ENCODE measurements at regions not wholly inside any gene's neighbourhood (a gene's known extent, or its start where the extent isn't known, plus 50 kb on each side); places are given as distances from the start of the nearest gene placed in this dataset.

DNA sequence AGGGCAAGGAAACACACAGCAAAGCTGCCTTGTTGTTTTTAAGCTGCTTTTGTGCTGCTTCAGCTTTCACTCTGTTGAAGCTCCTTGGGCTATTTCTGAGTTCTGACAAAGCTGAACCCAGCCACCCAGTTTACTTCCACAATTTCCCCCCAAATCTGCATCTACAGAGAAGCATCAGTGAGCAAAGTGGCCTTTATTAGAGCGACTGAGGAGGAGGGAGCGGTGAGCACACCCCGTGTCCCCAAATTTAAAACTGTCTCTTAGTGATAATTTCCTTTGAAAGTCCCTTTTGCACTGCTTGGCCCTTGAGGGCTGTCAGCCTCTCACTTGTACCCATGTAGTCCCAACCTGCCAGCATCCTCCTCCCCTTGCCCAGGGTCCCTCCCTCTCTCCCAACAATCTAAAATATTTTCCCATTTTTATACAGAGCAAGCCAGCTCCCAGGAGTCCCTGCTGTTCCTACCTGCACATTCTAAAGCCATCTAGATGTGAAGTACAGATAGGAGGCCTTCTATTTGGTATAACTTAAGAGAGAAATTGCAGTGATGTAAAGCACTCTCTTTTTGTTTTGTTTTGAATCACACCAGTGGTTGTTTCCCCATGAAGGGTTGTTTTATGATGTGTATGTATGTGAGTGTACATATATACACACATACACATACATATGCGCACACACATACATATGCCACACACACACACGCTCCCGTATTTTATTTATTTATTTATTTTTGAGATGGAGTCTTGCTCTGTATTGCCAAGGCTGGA is 313.5 kb downstream of the TLE4 start:
- DNase-seq: no peak

DNA sequence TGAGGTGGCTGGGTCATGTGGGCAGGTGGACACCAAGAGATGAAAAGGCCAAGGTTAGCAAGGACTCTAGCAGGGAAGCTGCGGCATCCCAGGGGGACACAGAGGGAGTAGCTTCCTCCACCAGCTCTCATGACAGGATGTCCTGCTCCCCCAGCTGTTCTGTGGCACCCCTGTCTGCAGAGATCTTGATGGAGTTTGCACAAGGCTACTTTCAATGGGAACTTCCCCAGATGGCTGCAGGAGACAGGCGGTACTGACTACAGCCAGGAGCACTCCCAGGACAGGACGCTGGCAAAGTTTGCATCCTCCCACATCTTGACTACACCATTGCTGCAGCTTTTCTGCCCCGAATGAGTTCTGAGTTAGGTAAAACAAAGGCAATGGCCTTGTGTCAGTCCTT is 312.8 kb downstream of the TLE4 start:
- DNase-seq: no peak

- DNase-seq: no peak
These were observed 311.4 kb downstream of the TLE4 start for GRCh38 chr9:79883073-79883645.

DNA sequence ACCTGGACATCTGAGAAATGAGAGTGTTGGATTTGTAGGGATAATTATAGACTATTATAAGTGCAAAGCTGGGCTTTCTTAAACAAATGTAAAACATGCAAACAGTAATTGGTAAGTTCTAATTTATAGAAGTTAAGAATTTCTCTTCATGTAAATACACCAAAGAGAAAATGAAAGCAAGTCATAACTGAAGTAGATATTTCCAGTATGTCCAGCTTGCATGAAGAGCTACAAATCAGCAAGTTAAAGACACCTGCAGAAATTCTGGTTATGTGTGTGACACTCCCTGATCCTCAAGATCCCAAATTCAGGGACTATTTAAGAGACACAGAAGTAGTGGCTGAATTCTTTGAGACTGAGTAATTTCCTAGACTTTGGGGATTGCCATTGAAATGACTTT is 308.9 kb downstream of the TLE4 start:
- DNase-seq: no peak

DNA sequence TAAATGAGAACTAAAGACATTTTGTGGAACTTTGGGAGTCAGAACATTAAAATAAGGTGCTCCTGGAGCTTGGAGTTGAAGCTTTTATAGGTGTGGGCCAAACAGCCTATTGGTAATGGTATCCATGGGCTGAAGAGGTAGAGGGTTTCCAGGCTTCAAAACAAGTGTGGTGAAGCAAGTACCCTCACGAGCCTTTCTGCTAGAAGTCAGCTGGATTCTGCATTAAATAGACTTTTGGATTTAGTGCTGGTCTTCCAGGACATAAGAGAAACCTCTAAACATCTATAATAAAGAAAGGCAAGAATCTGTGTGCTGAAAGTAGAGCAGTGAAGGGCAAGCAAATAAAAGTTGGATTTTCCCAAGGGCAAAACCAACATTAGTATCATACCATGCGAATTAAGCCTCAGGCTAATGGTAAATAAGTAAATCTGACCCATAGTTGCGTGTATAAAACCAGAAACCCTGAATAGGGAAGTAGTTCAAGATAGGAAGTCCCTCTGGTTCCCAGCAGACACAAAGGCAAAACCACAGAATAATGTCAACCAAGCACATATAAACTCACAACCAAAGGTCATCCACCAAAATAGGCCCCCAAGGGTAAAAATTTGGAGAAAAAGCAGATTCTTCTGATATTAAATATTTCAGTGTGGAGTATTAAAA is 306.3 kb downstream of the TLE4 start:
- DNase-seq: no peak

GRCh38 chr9:79868567-79869189 is 296.9 kb downstream of the TLE4 start:
- no peak for DNase-seq

- DNase-seq: no peak
These were observed 291.4 kb downstream of the TLE4 start for GRCh38 chr9:79862921-79863890.

DNA sequence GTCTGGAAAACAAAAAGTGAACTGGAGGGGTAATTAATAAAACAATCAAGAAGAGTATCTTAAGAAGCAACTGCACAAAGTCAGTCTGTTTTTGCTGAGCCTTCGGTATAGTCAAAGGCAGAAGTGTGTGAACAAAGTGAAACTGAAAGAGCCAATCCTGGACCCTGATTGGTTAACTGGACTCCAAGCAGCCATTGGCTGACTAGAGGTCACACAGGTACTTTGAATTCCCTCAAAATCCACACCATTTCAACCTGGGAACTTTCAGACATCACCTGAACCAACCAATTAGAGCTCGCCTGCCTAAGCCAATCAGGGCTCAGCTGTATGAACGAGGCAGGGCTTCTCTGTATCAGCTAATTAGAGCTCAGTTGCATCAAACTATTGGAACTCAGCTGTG is 286.7 kb downstream of the TLE4 start:
- DNase-seq: no peak

- DNase-seq: no peak
These were observed 285.4 kb downstream of the TLE4 start for GRCh38 chr9:79857188-79857587.

GRCh38 chr9:79847074-79847473 is 275.3 kb downstream of the TLE4 start:
- DNase-seq: no peak

- DNase-seq: no peak
These were observed 258.0 kb downstream of the TLE4 start for GRCh38 chr9:79829566-79830302.

DNA sequence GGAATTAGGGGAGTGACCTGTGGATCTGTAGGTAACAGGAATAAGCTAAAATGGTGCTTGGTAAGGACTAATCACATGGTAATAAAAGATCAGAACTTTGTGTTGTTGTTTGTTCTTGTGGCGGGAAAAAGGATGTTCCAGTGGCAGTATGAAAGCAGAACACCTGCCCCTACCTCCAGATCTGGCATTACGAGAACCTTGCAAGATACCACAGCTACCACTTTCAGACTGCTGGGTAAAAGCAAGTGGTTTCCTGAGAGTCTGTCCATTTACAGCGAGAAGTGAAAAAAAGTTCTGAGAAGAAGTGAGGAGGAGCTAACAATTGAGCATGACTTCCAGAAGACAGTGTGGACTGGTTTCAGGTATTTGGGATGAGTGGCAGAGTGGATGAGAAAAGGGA is 252.5 kb downstream of the TLE4 start:
- no peak for DNase-seq

DNA sequence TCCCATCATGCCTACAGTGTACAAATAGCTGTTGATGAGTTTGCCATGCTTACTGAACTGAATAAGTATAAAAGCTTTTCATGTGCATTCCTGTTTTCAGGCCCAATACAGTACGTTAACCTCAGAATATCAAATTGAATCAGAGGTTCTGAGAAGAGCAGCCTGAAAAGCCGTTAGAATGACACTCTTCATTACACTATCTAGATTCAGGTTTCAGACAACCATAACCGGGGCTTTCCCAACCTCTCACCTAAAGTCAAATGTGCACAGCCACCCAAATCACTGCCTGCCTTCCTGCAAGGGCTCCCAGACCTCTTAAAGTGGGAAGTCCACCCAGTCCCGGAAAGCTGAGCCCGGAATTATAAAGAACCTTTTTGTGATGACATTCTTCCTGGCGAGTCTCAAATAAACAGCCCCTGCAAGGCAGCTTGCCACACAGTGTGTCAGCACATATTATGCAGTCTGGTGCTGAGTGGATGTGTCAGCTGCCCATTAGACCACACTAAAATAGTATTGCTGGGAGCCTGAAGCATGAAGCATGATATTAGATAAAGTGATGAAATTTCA is 245.8 kb downstream of the TLE4 start:
- no peak for DNase-seq

- no peak for DNase-seq
These were observed 241.5 kb downstream of the TLE4 start for GRCh38 chr9:79813258-79813638.

- no peak for DNase-seq
These were observed 240.9 kb downstream of the TLE4 start for GRCh38 chr9:79812507-79813257.

GRCh38 chr9:79812099-79812498 is 240.3 kb downstream of the TLE4 start:
- DNase-seq: no peak

GRCh38 chr9:79809931-79810330 is 238.2 kb downstream of the TLE4 start:
- DNase-seq: no peak

GRCh38 chr9:79809316-79809876 is 237.6 kb downstream of the TLE4 start:
- no peak for DNase-seq

DNA sequence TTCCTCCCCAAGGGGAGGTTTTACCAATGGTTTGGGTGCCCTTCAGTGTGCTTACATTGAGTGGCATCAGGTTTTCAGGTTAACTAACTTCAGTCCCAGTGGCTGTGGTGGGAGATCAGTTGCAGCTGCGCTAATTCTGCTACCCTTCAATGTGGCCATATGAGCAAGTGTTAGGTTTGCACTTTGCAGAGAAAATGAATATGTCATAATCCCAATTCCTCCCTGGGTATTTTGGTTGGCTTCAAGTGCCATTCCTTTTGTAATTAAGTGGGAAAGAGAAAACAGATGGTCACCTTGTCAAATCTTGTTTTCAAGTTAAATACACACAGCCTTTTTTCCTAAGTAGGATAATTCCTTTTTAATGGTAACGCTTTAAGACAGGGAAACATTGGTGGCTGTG is 236.2 kb downstream of the TLE4 start:
- DNase-seq: no peak

- no peak for DNase-seq
These were observed 234.3 kb downstream of the TLE4 start for GRCh38 chr9:79806086-79806485.

DNA sequence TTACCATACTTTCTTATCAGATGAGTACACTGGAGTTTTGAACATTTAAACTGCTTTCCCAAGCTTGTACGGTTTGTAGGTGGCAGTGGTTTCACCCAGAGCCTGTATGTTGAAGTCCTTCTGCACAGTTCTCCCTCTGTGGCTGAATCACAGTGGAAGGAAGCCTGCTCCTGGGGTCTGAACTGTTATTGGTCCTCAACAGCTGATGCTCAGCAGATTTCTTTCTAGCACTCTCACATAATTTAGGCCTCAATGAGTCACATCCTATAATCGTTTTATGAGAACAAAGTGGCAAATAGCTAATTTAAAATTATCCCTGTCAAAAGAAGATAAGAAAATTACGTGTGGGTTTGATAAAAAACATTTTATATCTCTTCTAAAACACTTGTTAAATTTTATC is 229.7 kb downstream of the TLE4 start:
- no peak for DNase-seq
